Mesenchymal stem cell (in vitro differentiated cells and primary cell): ENCODE measurements at regions not wholly inside any gene's neighbourhood (a gene's known extent, or its start where the extent isn't known, plus 50 kb on each side); places are given as distances from the start of the nearest gene placed in this dataset.
"Not testable (repeated sequence)": the region's sequence is repeated elsewhere in the genome, so short reads cannot be mapped to it uniquely, and the experiment has no call there.

Source experiments
- DNase-seq: peaks from one replicate; pipeline ENCODE4 v3.0.0-alpha.2; 2013
- H2AFZ ChIP-seq: one replicate; pipeline ENCODE4 v1.6.1; 2013; ENCODE audit warnings: low read depth, mild to moderate bottlenecking, control low read depth, inconsistent platforms, low read length, moderate library complexity
- H2AK5ac ChIP-seq: 2 replicates; pipeline ENCODE4 v1.6.1; 2013; ENCODE audit warnings: low read length, moderate library complexity, mild to moderate bottlenecking, inconsistent platforms; ENCODE audit not compliant: severe bottlenecking
- H2BK120ac ChIP-seq: one replicate; pipeline ENCODE4 v1.6.1; 2013; ENCODE audit warnings: low read depth, mild to moderate bottlenecking, inconsistent platforms, low read length, moderate library complexity
- H2BK12ac ChIP-seq, 2 experiments: one replicate each; pipeline ENCODE4 v1.6.1; 2013; ENCODE audit warnings: inconsistent platforms in 2 of 2, low read length in 2 of 2, mild to moderate bottlenecking in 2 of 2, moderate library complexity in 2 of 2, control low read depth in 1 of 2
- H2BK15ac ChIP-seq: one replicate; pipeline ENCODE4 v1.6.1; 2013; ENCODE audit warnings: mild to moderate bottlenecking, low read depth, inconsistent platforms; ENCODE audit not compliant: poor library complexity, severe bottlenecking
- H2BK5ac ChIP-seq: 2 replicates; pipeline ENCODE4 v1.6.1; 2013; ENCODE audit warnings: low read depth, mild to moderate bottlenecking, low read length, control low read depth, inconsistent platforms; ENCODE audit not compliant: poor library complexity, severe bottlenecking
- H3K14ac ChIP-seq, 2 experiments: one replicate each; pipeline ENCODE4 v1.6.1; 2013; ENCODE audit warnings: inconsistent platforms in 2 of 2, low read length in 2 of 2, control low read depth in 1 of 2, mild to moderate bottlenecking in 1 of 2, moderate library complexity in 1 of 2
- H3K18ac ChIP-seq, 2 experiments: one replicate each; pipeline ENCODE4 v1.6.1; 2013; ENCODE audit warnings: inconsistent platforms in 2 of 2, low read length in 2 of 2, control low read depth in 1 of 2, low read depth in 1 of 2, mild to moderate bottlenecking in 1 of 2
- H3K23ac ChIP-seq, 2 experiments: one replicate each; pipeline ENCODE4 v1.6.1; 2013; ENCODE audit warnings: inconsistent platforms in 2 of 2, low read length in 2 of 2, mild to moderate bottlenecking in 2 of 2, moderate library complexity in 2 of 2, control low read depth in 1 of 2
- H3K27ac ChIP-seq: 2 replicates; pipeline ENCODE4 v1.5.1; 2013; ENCODE audit warnings: mild to moderate bottlenecking, moderate library complexity, low read length, control low read depth, inconsistent platforms; ENCODE audit not compliant: poor library complexity, severe bottlenecking
- H3K27me3 ChIP-seq, 2 experiments: 2 replicates each; pipeline versions ENCODE4 v1.6.1 to v1.7.0; 2013; ENCODE audit warnings: low read length in 2 of 2, mild to moderate bottlenecking in 2 of 2, moderate library complexity in 2 of 2, control low read depth in 1 of 2, inconsistent platforms in 1 of 2; ENCODE audit not compliant: control insufficient read depth in 1 of 2, insufficient read depth in 1 of 2
- H3K36me3 ChIP-seq, 2 experiments: 2 replicates each; pipeline versions ENCODE4 v1.6.1 to v1.7.0; 2013; ENCODE audit warnings: low read length in 2 of 2, control low read depth in 1 of 2, inconsistent platforms in 1 of 2, low read depth in 1 of 2, mild to moderate bottlenecking in 1 of 2; ENCODE audit not compliant: insufficient read depth in 2 of 2, control insufficient read depth in 1 of 2
- H3K4ac ChIP-seq, 2 experiments: one replicate each; pipeline ENCODE4 v1.6.1; 2013; ENCODE audit warnings: inconsistent platforms in 2 of 2, low read length in 2 of 2, mild to moderate bottlenecking in 2 of 2, moderate library complexity in 2 of 2, control low read depth in 1 of 2, low read depth in 1 of 2
- H3K4me1 ChIP-seq: 2 replicates; pipeline ENCODE4 v1.6.1; 2013; ENCODE audit warnings: low read depth, low read length, control low read depth; ENCODE audit not compliant: control insufficient read depth, insufficient read depth
- H3K4me2 ChIP-seq: 2 replicates; pipeline ENCODE4 v1.6.1; 2013; ENCODE audit warnings: low read length, mild to moderate bottlenecking, inconsistent platforms; ENCODE audit not compliant: poor library complexity, severe bottlenecking
- H3K4me3 ChIP-seq, 2 experiments: 2 replicates each; pipeline versions ENCODE4 v1.5.1 to v1.7.0; 2013; ENCODE audit warnings: low read length in 2 of 2, mild to moderate bottlenecking in 2 of 2, control low read depth in 1 of 2, low read depth in 1 of 2; ENCODE audit not compliant: insufficient read depth in 1 of 2
- H3K79me1 ChIP-seq: replicated peaks from 2 replicates; pipeline ENCODE4 v1.6.1; 2013; ENCODE audit warnings: mild to moderate bottlenecking, control low read depth, low read length, inconsistent platforms; ENCODE audit not compliant: poor library complexity, severe bottlenecking
- H3K9ac ChIP-seq: 2 replicates; pipeline ENCODE4 v1.7.0; 2013; ENCODE audit warnings: mild to moderate bottlenecking, low read length, moderate library complexity
- H3K9me3 ChIP-seq: 2 replicates; pipeline ENCODE4 v1.7.0; 2013; ENCODE audit warnings: mild to moderate bottlenecking, low read length; ENCODE audit not compliant: control insufficient read depth
- H4K8ac ChIP-seq: one replicate; pipeline ENCODE4 v1.6.1; 2013; ENCODE audit warnings: inconsistent platforms, mild to moderate bottlenecking, low read length, moderate library complexity
- H4K91ac ChIP-seq: one replicate; pipeline ENCODE4 v1.6.1; 2013; ENCODE audit warnings: mild to moderate bottlenecking, low read length, inconsistent platforms
- WGBS: methylation state at CpG from one replicate; pipeline ENCODE4 v1.1.7; 2013; ENCODE audit warnings: mixed read lengths; 5-methylcytosine and 5-hydroxymethylcytosine counted together

GRCh38 chr17:16869531-16870252 is 102.2 kb downstream of the TNFRSF13B start:
- not testable (repeated sequence) for DNase-seq, H2BK12ac ChIP-seq, H3K27ac ChIP-seq, H3K4ac ChIP-seq, H3K18ac ChIP-seq, H4K8ac ChIP-seq, H2BK5ac ChIP-seq, H3K4me2 ChIP-seq, H3K79me1 ChIP-seq, H2BK120ac ChIP-seq, H3K9me3 ChIP-seq, H3K4me1 ChIP-seq, H2AFZ ChIP-seq, H4K91ac ChIP-seq, H3K9ac ChIP-seq, H2BK15ac ChIP-seq, H2AK5ac ChIP-seq, H3K23ac ChIP-seq, H3K36me3 ChIP-seq, H3K14ac ChIP-seq, H3K4me3 ChIP-seq
- whole genome bisulfite sequencing, result 81% methylated on average over 9 of the region's 11 CpGs
- peaks cover 4 to 30% of the 10 kb centered on the region in 2 experiments for H3K27me3 ChIP-seq

- not testable (repeated sequence) for H2BK15ac ChIP-seq, H3K18ac ChIP-seq, H3K9ac ChIP-seq, H2BK5ac ChIP-seq, H3K4me2 ChIP-seq, H2BK120ac ChIP-seq, H4K8ac ChIP-seq, H3K23ac ChIP-seq, H3K79me1 ChIP-seq, H4K91ac ChIP-seq, H3K14ac ChIP-seq, H3K4ac ChIP-seq, H3K9me3 ChIP-seq, H2BK12ac ChIP-seq, H3K4me1 ChIP-seq, H3K27ac ChIP-seq, H2AK5ac ChIP-seq, DNase-seq, H3K4me3 ChIP-seq, H2AFZ ChIP-seq, H3K36me3 ChIP-seq
- 93% methylated on average over 11 of the region's 13 CpGs for WGBS
- H3K27me3 ChIP-seq, result peaks cover 4 to 27% of the 10 kb centered on the region in 2 experiments
Observed at GRCh38 chr17:16868616-16869015, 103.3 kb downstream of the TNFRSF13B start.

GRCh38 chr17:16867545-16867944 is 104.4 kb downstream of the TNFRSF13B start:
- H2BK5ac ChIP-seq, H3K4me3 ChIP-seq, H4K91ac ChIP-seq, H3K9ac ChIP-seq, H3K18ac ChIP-seq, H3K4ac ChIP-seq, H2BK12ac ChIP-seq, H2BK15ac ChIP-seq, H3K79me1 ChIP-seq, H4K8ac ChIP-seq, H3K14ac ChIP-seq, H3K27ac ChIP-seq, H2AK5ac ChIP-seq, H3K9me3 ChIP-seq, H3K23ac ChIP-seq, H3K4me1 ChIP-seq, DNase-seq, H3K4me2 ChIP-seq, H2AFZ ChIP-seq, H2BK120ac ChIP-seq, H3K36me3 ChIP-seq: not testable (repeated sequence)
- no CpG with 5 or more reads among the region's 5 CpGs for WGBS
- H3K27me3 ChIP-seq, result peaks cover 4 to 19% of the 10 kb centered on the region in 2 experiments

GRCh38 chr17:16866841-16867240 is 105.1 kb downstream of the TNFRSF13B start:
- 93% methylated on average over 5 of the region's 6 CpGs for WGBS
- not testable (repeated sequence) for H2AK5ac ChIP-seq, H2BK5ac ChIP-seq, H3K4me2 ChIP-seq, H3K18ac ChIP-seq, H3K27ac ChIP-seq, H3K79me1 ChIP-seq, H3K36me3 ChIP-seq, DNase-seq, H2AFZ ChIP-seq, H2BK15ac ChIP-seq, H3K9me3 ChIP-seq, H3K9ac ChIP-seq, H3K4me3 ChIP-seq, H3K14ac ChIP-seq, H2BK12ac ChIP-seq, H2BK120ac ChIP-seq, H4K91ac ChIP-seq, H3K23ac ChIP-seq, H3K4ac ChIP-seq, H3K4me1 ChIP-seq, H4K8ac ChIP-seq
- peaks cover 4 to 12% of the 10 kb centered on the region in 2 experiments for H3K27me3 ChIP-seq
